ENCODE measurements at regions not wholly inside any gene's neighbourhood (a gene's known extent, or its start where the extent isn't known, plus 50 kb on each side); places are given as distances from the start of the nearest gene placed in this dataset.

DNA sequence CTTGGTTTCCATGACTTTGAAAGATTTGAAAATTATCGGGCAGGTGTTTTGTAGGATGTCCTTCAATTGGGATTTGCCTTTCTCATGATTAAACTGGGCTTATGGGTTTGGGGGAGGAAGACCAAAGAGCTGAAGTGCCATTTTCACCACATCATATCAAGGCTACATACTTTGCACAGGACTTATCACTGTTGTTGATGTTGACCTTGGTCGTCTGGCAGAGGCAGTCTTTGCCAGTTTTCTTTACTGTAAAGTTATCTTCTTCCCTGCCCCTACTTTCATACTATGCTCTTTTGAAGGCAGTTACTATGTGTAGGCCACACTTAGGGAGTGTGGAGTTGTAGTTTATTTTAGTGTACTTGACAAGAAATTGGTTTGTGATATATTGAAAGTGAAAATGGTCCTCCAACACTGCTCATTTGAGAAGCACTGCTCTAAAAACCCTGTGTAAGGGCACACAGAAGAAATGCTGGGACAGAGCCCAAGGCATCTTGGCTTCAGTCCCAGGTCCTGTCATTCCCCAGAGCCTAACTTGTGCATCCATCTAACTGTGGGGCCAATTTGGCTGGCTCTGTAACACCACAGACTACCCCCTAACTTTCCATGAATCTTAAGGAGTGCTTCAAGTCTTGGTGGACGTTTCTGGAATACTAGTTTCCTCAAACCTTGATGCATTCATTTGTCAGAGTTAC, 384.9 kb downstream of the KCNRG start:
- DNase-seq = no peak

DNA sequence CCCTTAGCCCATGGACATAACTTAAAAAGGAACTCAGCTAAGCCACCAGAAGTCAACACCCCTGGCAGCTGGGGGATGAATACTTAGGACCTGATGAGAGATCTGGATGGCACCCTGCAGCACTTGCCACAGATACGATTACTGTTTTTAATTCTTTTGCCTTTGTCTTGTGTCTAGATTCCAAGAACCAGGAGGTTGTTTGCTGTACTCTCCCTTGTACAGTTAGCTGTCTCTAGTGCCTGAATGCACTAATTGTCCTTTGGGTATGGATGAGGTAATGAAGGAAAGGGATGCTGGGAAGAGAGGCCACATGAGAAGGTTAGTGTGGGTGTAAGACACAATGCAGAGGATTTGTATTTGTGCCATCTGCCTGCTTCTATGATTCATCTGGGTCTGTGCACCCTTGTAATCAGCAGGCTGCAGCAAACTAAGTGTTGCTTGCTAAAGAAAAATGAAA, 385.8 kb downstream of the KCNRG start:
- DNase-seq = no peak

DNA sequence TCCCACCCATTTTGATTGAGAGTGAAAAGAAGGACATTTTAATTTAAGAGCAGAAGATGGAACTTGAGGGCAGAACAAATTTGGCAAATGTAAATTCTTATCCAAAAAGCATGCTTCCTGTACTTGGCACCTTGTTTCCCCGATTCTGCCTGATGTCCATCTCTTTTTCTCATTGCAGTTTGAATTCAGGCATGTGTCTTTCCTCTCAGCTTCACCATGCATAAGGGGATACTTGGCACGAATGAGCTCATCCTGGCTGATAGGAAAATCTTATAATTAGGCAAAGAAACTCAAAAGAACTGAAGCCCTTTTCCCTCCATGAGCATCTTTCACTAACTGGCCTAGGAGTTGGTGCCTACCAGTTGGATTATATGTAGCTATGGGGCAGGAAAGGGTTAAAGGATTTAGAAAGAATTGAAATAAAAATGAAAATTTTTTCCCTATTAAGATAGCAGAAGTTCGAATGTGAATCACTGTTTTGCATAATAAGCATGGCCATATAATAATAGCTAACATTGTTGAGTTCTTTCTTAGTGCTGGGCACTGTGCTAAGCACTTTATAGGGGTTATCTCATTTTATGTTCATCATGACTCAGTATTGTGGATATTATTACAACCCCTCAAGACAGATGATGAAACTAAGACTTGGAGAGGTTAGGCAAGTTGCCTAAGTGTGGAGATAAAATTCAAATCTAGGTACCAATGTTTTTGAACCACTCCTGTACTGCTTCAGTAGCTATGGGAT, 386.6 kb downstream of the KCNRG start:
- DNase-seq = no peak

DNA sequence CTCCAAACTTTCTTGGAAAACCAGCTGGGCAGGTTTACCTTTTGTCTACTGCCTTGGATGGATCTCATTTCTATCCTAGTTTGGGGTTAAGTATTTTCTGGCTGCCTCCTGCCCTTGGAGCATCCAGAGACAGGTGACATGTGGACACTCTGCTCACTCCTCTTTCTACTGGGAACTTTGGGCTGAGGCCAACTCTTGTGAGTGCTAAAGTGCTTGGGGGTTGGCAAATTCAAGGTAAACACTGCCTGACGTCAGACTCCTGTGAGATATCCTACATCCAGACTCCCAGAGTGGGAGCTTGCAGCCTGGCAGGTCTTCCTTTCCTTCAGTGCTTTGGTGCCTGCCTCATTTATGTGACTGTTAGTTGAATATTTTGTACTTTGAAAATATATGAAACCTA, 388.1 kb downstream of the KCNRG start:
- DNase-seq = no peak

DNA sequence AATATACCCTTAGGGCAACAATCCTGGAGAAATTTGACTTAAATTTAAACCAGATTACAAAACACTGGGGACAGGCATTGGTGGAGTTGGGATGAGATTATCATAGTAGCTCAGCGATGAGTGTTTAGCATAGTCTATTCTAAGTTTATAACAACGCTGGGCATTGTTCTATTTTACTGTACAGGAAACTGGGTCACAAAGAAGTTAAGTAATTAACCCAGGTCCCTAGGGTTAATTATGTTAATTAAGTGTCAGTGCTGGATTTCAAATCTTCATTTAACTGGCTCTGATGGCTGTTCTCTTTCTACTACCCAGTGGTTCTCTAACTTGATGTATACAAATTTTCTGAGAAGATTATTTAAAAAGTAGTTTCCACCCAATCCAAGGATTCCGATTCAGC, 388.9 kb downstream of the KCNRG start:
- no peak for DNase-seq

DNA sequence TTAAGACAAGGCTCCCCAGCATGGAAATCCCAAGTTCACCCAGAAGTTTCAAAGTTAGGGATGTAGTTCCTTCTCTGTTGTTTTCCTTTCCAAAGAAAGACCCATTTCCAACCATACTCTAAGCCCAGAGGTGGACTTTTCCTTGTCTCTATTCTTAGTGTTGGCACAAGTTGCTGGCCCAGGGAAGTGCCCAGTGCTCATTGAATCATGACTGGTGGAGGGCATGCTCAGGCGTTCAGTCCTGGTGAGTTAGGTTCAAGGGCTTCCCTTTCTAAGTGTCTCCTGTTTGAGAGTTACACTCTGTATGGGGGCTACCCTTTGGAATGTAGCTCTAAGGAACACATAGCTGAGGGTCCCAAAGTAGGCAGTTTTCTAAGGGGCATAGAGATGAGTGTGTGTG, 389.5 kb downstream of the KCNRG start:
- no peak for DNase-seq

DNA sequence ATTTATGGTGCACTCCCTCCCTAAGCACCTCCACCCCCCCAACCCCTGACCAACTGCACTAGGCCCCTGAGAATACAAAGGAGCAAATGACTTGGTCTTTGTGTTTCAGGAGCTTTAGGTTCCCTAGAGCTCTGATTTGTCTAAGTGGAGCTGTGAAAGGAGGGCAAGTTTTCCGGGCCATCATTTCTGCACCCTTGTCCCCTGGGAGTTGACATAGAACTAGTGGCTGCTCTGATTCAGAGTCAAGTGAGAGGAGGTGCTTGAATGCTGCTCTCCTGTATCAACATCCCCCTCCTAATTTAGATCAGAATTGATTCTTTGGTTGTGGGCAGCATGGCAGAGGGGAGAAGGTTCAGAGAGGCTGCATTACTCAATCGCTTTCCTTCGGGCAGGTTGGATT, 391.6 kb downstream of the KCNRG start:
- DNase-seq = no peak

DNA sequence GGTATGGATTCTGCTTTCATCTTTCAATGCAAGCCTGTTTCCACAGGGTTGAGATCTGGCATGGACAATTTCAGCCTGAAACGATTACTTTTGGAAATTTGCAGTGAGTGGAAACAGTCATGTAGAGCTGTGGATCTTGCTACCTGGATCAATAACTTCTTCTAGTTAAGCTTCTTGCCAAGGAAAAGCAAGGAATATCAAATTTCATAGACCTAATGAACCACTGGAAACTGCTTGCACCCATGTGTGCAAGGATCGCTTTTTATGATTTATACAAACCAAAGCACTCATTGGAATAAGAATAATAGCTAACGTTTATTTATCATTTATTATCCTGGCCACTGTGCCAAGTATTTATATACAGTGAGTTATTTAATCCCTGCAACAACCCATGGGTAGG, 392.8 kb downstream of the KCNRG start:
- DNase-seq = no peak

DNA sequence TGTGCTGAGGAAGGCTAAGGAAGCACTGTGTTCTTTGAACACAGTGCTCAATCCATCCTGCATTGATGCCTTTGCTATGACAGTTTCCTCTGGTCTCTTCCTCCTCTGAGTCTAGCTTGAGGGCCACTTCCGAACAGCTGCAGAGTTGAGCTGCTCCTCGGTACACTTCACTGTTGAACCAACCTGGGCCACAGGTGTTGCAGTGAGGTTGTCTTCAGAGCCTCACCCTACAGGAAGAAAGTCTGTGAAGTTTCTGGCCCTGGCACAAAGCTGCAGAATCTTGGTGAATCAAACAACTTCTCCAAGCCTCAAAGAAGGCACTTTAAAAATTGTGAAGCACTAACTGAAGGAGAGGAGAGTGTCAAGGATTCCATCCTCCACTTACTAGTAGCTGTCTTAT, 394.0 kb downstream of the KCNRG start:
- no peak for DNase-seq

DNA sequence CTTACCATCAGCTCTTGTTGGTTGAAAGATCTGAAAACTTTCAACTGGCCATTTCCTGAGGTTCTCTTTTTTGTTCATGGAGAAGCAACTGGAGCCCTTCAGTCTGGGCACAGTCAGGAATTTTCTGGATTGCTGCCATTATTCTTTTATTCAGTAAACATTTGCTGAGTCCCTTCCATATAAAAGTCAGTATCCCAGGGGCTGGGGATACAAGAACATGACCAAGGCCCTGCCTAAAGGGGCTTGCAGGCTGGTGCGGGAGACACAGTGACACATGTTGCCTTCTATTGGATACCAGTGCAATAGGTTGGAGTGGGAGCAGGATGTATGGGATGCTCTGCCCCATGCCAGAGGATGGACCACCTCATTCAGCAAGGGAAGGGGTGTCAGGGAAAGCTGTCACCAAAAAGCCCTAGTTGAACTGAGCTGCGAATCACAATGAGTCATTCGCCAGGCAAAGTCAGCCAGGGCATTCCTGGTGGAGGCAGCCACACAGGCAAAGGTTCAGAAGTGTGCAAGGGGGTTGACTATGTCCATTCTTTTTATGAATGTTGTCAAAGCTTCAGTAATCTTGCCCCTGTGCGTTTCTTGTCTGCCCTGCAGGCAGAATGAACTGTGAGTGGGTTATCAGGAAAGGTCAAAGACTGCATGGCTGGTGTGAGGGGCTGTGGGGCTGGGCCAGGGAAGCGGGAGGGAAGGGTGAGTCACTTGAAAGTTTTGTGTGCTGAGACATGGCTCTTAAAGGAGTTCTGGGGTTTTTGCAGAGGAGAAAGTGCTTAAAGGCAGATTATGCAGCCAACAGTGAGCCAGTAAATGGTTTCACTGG, 395.9 kb downstream of the KCNRG start:
- no peak for DNase-seq

DNA sequence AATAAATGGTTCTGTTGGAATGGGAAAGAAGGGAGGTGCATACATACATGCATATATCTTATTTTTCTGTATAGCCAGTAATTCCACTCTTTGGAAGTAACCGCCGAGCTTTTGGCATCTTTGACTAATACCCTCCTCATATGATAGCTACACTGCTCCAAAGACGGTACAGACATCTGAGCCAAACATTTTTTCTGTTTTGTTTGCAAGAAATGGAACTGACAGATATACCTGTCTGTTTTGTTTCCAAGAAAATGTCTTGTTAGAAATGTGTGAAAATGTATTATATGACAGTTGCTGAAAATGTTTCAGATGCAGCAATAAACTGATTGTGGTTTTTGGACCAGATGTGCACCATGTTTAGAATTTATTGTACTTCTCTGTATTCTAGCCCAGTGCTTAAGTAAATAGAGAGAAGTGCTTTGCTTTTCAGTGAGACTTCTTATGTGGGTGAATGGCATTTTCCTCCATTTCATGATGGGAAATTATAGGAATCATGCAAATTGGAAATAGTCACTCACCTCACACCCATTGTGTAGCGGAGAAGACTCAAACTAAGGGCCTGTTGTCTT, 396.9 kb downstream of the KCNRG start:
- no peak for DNase-seq

DNA sequence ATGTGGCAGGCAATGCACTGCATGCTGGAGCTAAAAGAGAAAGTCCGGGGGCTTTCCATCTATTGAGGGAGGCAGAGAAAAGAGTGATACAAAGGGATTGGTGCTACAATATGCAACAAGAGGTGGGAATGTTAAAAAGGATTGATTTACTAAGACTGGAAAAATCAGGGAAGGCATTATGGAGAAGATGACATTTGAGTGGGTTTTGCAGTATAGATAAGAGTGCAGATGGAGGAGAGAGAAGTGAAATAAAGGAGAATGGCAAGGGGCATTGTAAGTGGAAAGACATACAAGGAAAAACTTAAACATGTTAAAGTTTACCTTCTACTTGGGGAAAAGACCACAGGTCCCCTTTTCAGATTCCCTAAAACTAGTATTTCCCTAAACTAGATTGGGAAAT, 399.4 kb downstream of the KCNRG start:
- no peak for DNase-seq

DNA sequence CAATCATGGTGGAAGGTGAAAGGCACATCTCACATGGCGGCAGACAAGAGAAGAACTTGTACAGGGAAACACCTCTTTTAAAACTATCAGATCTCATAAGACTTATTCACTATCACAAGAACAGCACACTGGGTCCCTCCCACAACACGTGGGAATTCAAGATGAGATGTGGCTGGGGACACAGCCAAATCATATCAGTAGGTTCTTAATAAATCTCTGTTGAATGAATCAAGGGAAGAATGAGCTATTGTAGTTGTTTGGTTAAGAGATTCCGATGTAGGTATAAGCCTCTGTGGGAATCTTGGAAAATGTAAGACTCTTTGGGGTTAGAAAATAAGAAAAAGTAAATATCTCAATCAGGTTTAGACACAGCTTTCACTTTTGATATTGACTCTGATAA, 400.2 kb downstream of the KCNRG start:
- DNase-seq = no peak

DNA sequence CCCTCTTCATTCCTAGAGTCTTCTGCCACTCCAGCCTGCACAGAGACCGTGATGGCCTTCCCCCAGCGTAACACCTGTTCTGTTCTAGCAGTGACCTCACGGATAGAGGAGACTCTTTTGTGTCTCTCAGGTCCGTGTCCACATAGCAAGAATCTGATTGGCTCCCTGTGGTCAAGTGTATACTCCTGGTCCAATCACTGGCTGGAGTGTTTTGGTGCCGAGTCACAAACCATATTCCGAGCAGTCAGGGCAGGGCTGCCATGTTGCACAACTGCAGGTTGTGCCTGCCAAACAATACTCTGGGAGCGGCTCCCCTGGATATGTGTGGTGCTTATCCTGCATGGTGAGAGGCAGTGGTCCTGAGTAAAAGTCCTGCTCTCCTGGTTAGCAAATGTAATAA, 402.4 kb downstream of the KCNRG start:
- no peak for DNase-seq

DNA sequence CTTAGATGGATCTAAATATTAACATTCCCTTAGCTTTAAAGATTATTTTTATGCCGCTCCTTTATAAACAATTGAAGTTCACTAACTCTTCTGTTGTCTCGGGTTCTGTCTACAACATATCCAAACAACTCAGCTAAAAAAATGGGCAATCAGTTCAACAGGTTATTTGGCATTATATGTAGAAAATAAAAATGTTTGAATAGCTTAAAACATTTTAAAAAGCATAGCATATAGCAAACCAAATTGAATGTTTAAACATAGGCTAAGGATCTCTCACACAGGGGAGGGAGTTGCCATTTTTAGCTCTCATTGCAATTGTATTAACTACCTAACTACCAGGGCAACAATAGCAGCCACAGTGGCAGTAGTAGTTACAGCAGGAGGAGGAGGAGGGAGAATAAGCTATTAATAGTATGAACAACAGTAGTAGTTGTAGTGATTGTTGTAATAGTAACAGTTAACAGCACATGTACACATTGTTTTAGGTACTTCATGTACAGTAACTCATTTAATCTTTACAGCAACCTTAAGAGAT, 404.2 kb downstream of the KCNRG start:
- DNase-seq = no peak

DNA sequence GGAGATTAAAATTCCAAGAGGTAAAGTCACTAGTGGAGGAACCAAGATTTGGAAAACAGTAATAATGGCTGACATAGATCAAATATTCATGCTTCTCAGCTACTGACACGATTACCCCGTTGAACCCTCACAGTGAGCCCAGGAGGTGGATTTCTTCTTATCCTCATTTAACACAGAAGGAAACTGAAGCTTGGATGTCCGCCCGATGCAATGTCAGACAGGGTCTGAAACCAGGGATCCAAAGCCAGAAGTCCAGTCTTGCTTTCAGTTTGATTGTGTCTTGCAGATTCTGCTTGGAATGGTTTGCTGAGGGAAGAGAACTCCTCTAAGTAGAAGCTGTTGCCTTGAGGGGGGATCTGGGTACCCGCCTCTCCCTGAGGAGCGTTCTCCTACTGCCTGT, 404.7 kb downstream of the KCNRG start:
- DNase-seq = no peak

DNA sequence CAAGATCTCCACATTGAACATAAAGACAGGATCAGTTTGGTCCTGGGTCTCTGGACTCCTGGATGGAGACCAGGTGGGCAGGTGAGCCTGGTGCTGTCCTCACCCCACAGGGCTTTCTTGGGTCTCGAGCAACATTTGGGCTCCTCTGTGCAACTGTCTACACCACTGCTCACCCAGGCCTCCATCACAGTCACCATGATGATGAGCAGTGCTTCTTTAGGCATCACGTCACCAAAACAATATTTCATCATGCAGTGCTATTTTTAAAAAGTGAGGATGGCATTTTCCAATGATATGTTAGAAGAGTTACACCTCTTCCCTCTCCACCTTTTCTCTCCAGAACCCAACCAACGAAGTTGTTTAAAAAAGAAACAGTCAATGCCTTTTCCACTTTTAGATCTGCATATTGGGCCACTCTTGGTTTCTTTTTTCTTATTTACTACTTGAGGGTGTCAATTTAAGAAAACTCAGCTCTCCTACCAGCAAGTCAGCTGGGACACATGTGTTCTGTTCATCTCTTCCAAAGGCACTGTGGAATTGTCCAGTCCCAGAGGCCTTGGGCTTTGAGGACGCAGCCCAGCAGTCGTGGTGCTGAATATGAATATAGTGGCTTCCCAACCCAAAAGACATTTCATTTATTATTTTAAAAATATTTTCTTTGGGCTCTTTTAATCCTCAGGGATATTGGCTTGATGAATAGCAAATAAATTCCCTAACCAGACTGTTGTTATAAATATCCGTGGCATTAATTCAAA, 405.7 kb downstream of the KCNRG start:
- DNase-seq = no peak

DNA sequence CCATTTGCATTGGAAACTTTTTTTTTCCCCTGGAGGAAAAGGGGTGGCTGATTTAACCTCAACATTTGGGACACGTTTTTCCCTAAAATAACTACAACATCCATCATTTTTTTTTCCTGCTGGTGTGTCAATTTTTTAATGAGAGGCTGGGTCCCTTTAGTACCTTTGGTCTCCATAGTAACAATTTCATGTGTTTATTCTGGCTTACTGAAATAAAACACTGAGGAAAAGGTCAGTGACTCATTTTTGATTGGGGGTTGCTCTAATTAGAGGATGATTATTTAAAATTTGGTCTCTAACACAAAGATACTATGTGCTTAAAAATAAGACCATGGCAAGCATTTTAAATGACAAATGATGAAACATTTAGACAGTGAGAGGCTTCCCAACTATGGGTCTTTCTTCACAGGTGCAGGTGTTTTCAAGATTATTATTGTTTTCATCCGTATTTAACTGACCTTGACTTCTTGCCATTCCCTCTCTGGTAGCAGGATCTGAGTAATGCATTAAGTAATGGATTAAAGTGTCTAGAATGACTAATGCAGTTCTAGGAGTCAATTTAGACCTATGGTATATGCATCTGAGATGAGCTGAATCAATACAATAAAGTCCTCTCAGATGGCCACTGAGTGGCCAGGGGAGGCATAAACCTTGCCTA, 406.4 kb downstream of the KCNRG start:
- no peak for DNase-seq

DNA sequence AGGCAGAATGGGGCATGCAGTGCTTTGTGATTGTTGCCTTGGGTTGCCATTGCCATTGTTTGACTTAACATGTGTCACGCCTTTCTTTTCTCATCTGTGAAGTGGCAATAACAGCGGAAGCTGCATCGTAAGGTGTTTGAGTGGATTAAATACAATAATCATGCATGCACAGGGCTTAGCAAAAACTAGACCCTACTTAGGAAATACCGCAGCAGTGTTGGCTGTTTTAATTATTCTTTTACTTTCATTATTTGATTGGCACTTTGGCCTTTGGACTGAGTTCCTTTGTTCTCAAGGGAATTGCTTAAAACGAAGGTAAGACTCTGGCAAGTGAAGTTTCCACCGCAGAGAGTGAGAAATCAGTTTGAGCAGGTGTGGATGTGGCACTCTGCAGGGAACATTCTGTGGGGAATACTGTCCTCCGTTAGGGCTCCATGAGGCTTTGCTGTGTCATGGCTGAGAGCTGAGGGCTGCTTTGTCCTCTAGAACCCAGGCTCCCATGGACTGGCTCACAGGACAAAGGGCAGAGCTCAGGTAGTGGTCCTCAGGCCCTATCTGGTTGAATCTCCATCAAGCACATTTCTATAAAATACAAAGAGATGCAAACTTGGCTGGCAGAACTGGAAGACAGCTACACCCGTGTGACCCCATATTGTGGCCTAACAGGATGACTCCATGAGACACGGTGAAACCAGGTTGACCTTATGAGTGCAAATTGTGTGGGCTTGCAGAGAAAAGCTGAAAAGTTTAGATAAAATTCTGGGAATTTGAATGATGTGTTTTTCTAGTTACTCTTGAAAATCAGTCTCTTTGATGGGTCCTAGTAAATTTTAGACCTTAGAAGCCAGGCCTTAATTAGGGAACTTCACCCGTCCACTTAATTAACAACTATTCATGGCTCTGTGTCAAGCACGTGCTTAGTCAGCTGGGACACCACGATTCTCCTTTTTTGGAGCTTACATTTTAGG, 407.2 kb downstream of the KCNRG start:
- no peak for DNase-seq

DNA sequence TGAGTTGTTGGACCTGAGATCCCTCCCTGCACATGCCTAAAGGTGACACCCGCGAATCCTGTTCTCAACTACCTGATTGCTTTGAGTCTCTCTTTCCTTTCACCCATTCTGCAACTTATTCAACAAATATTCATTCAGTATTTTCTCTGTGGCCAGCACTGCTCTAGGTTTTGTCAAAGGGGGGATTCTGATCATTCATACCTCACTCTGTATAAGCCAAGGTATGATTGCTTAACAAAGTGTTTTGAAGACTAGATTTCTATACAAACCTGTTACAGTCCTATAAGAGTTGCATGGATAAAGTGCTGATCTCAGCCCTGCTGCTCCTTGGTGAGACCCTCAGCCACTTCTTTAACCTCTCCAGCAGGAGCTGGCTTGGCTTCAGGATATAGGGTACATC, 409.7 kb downstream of the KCNRG start:
- no peak for DNase-seq

DNA sequence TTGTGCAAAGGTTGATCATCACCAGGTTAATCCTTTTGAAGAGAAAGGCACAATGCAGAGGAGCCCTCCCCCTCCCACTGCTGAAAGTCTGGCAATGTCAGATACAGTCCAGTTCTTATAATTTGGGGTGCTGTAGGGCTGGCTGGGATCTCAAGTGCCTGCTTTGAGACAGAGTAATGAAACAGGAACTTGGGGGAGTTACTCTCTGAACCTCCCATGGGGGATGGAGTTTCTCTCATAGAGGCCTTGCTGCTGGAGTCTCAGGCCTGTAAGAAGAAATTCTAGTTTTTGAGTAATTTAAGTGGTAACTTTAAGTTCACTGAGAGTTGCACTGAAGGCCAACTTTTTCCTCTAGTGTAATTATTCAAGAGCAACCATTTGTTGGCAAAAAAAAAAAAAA, 410.5 kb downstream of the KCNRG start:
- no peak for DNase-seq
